ENCODE measurements at regions not wholly inside any gene's neighbourhood (a gene's known extent, or its start where the extent isn't known, plus 50 kb on each side); places are given as distances from the start of the nearest gene placed in this dataset.

DNA sequence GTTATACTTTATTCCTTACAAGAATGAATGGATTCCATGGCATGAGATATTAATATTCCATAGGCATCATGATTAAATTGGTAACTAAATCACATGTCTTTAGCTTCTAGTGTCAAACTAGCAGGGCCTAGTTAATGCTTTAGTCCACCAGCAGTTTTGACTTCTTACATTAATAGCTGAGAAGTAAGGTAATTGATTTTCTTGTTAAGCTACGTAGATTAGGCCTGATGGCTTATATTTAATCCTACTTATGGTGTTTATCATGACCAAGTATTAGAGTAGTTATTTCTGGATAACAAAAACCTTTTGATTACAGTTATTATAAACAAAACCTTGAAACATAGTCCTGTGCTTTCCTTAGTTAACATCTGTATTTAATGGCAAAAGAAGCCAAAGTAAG is 184.5 kb downstream of the TANC2 start:
- H3K4me1 Mint-ChIP-seq = peaks cover 10% of the 10 kb centered on the region

DNA sequence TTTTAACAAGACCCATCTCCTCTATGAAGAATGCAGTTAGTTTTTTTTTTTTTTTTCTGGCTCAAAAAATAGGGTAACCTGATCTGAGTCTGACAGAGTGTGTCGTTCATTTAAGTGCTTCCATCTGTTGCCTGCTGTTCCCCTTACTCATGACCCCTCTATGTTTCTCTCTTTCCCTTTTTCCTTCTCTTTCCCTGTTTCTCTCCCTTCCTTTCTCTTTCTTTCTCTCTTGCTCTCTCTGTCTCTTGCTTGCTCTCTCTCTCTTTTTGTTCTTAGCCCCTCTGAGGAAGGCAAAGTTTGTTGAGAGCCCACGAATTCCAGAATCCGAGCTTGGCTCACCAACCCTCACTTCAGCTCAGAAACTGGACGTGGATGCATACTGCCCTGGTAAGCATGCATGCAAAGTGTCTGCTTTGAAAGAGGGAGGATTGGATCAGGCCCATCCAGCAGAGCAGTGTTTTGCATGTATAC is 185.0 kb downstream of the TANC2 start:
- no peak overlapping the region for H3K4me3 Mint-ChIP-seq
- no peaks in the 10 kb centered on the region for H3K9me3 ChIP-seq (ENCODE audit: control insufficient read depth, low read length, poor library complexity, severe bottlenecking)
- H3K36me3 Mint-ChIP-seq (ENCODE audit: low read depth) = peaks cover 2% of the 10 kb centered on the region
- no peaks in the 10 kb centered on the region for H3K27me3 Mint-ChIP-seq
- peaks cover 10% of the 10 kb centered on the region for H3K4me1 Mint-ChIP-seq
- ATAC-seq = no peak
- no peak for DNase-seq
- no peak overlapping the region for H3K27ac Mint-ChIP-seq

More for the DNA sequence above, 184.5 kb downstream of the TANC2 start:
- Mint-ChIP-seq H3K27ac (no peak overlapping the region), H3K4me3 (no peak overlapping the region), H3K27me3 (no peaks in the 10 kb centered on the region), H3K36me3 (ENCODE audit: low read depth) (peaks cover 2% of the 10 kb centered on the region)
- no peak for DNase-seq
- no peaks in the 10 kb centered on the region for H3K9me3 ChIP-seq (ENCODE audit: control insufficient read depth, low read length, poor library complexity, severe bottlenecking)
- ATAC-seq = no peak

GRCh38 chr17:63151941-63152523 is 186.0 kb downstream of the TANC2 start:
- no peaks in the 10 kb centered on the region for H3K36me3 Mint-ChIP-seq (ENCODE audit: low read depth)
- H3K9me3 ChIP-seq (ENCODE audit: control insufficient read depth, low read length, poor library complexity, severe bottlenecking) = no peaks in the 10 kb centered on the region
- peaks cover 13% of the 10 kb centered on the region for H3K4me1 Mint-ChIP-seq
- H3K27ac Mint-ChIP-seq = no peak overlapping the region
- DNase-seq = no peak
- no peaks in the 10 kb centered on the region for H3K27me3 Mint-ChIP-seq
- no peak for ATAC-seq
- no peak overlapping the region for H3K4me3 Mint-ChIP-seq

DNA sequence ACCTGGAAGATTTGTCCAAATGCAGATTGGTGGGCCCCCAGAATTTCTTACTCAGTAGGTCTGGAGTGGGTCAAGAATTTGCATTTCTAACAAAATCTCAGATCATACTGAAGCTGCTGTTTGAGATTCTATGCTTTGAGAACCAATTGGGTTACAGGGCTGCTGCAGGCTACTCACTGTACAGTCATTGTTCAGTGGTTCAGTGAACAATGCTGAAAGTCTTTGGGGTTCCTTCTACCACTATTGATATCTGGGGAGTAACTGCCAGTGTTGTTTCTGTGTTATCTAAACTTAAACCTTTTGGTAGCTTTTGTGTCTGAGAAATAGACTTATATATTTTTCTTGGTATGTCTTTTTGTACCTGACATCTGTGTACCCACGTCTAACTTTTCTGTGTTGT is 187.5 kb downstream of the TANC2 start:
- no peak for ATAC-seq
- no peak overlapping the region for H3K4me3 Mint-ChIP-seq
- peaks cover 13% of the 10 kb centered on the region for H3K4me1 Mint-ChIP-seq
- H3K27ac Mint-ChIP-seq = no peak overlapping the region
- DNase-seq = no peak
- no peaks in the 10 kb centered on the region for H3K27me3 Mint-ChIP-seq
- no peaks in the 10 kb centered on the region for H3K9me3 ChIP-seq (ENCODE audit: control insufficient read depth, low read length, poor library complexity, severe bottlenecking)
- H3K36me3 Mint-ChIP-seq (ENCODE audit: low read depth) = no peaks in the 10 kb centered on the region

DNA sequence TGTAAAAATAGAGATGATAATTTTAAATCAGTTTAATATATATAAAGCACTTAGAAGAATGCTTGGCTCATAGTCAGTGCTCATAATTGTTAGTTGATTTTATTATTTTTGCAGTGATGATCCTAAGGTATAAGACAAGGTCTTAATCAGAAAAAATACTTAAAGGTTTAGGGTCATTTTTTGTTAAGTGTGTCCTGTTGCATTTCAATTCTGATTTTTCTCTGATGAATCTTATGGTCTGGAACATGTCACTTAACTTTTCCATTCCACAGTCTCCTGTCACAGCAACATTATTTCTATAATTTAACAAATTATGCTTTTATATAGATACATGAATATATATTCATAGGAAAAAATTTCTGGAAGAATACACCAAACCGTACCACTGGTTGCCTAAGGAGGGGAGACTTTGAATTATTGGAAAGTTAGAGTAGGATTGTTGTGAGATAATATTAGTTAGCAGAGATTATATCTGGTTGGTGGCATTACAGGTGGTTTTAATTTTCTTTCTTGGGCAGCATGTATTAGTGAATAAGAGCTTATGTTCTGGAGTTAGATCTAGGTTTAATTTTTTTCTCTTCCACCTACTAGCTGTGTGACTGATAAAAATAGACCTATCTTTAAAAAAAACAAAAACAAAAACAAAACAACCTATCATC is 188.7 kb downstream of the TANC2 start:
- DNase-seq (no peak), ATAC-seq (no peak)
- H3K9me3 ChIP-seq (ENCODE audit: control insufficient read depth, low read length, poor library complexity, severe bottlenecking) = no peaks in the 10 kb centered on the region
- no peak overlapping the region for H3K27ac Mint-ChIP-seq
- no peaks in the 10 kb centered on the region for H3K27me3 Mint-ChIP-seq
- no peak overlapping the region for H3K4me3 Mint-ChIP-seq
- H3K36me3 Mint-ChIP-seq (ENCODE audit: low read depth) = no peaks in the 10 kb centered on the region
- H3K4me1 Mint-ChIP-seq = peaks cover 13% of the 10 kb centered on the region

GRCh38 chr17:63156986-63157385 is 191.0 kb downstream of the TANC2 start:
- ATAC-seq (no peak), DNase-seq (no peak)
- Mint-ChIP-seq H3K36me3 (ENCODE audit: low read depth) (no peaks in the 10 kb centered on the region), H3K4me3 (no peak overlapping the region), H3K27me3 (no peaks in the 10 kb centered on the region), H3K4me1 (peaks cover 7% of the 10 kb centered on the region), H3K27ac (no peak overlapping the region)
- H3K9me3 ChIP-seq (ENCODE audit: control insufficient read depth, low read length, poor library complexity, severe bottlenecking) = no peaks in the 10 kb centered on the region

DNA sequence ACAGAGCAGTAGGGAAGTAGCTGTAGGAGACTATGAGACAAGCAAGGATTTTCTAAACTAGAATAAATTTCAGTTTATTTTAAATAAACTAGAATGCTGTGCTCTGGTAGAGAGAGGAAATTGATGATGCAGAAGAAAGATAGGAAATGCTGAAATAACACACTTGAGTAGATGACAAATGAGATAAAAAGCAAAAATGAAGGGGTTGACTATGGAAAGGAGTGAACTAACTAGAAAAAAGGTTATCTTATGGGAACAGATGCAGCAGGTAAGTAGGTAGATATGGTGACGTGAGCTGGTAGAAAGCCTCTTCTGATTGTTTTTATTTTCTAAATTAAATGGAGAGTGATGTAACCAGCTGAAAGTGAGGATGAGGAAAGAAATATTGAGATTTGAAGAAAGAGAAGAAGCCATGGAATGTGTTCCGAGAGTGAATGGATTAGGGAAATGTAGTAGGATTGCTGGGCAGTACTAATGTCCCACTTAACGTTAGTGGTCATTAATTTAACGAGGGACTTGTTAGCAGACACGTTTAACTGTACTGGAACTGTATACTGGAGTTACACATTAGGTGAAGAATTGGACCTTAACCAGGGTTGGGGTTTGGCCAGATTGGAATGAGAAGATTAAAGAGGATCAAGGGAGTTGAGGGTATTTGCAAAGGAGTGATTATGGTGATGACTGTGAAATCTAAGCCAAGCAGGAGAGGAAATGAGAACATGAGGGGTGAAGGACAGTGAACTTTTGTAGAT is 196.5 kb downstream of the TANC2 start:
- H3K4me3 Mint-ChIP-seq = no peak overlapping the region
- ATAC-seq = no peak
- no peaks in the 10 kb centered on the region for H3K27me3 Mint-ChIP-seq
- H3K27ac Mint-ChIP-seq = no peak overlapping the region
- H3K9me3 ChIP-seq (ENCODE audit: control insufficient read depth, low read length, poor library complexity, severe bottlenecking) = no peaks in the 10 kb centered on the region
- H3K4me1 Mint-ChIP-seq = peaks cover 2% of the 10 kb centered on the region
- no peaks in the 10 kb centered on the region for H3K36me3 Mint-ChIP-seq (ENCODE audit: low read depth)
- DNase-seq = no peak

GRCh38 chr17:63163158-63163520 is 197.1 kb downstream of the TANC2 start:
- no peak for DNase-seq
- ATAC-seq = no peak
- Mint-ChIP-seq H3K4me1 (peaks cover 4% of the 10 kb centered on the region), H3K27ac (no peak overlapping the region), H3K4me3 (no peak overlapping the region), H3K36me3 (ENCODE audit: low read depth) (no peaks in the 10 kb centered on the region), H3K27me3 (no peaks in the 10 kb centered on the region)
- no peaks in the 10 kb centered on the region for H3K9me3 ChIP-seq (ENCODE audit: control insufficient read depth, low read length, poor library complexity, severe bottlenecking)

DNA sequence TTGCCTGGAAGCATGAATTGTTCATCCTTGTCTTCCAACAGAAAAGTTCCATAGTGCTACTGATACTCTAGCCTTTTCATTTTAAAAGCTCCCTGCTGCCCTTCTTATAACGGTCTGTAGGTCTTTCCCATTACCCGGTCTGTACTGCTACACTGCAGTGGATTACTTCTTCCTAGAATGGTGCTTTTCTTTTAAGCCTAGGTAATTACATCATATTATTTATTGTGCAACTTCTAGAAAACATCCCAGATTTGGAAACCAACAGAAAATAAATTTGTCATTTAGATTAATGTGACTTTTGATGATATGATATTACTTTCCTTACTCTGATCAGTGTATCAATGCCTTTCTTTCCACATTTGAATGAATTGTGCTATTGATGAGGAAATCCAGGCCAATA is 199.4 kb downstream of the TANC2 start:
- no peak overlapping the region for H3K27ac Mint-ChIP-seq
- H3K4me3 Mint-ChIP-seq = no peak overlapping the region
- DNase-seq (no peak), ATAC-seq (no peak)
- peaks cover 2% of the 10 kb centered on the region for H3K4me1 Mint-ChIP-seq
- no peaks in the 10 kb centered on the region for H3K9me3 ChIP-seq (ENCODE audit: control insufficient read depth, low read length, poor library complexity, severe bottlenecking)
- H3K36me3 Mint-ChIP-seq (ENCODE audit: low read depth) = no peaks in the 10 kb centered on the region
- H3K27me3 Mint-ChIP-seq = no peaks in the 10 kb centered on the region

GRCh38 chr17:63170795-63171194 is 204.8 kb downstream of the TANC2 start:
- no peaks in the 10 kb centered on the region for H3K9me3 ChIP-seq (ENCODE audit: control insufficient read depth, low read length, poor library complexity, severe bottlenecking)
- ATAC-seq (no peak), DNase-seq (no peak)
- no peak overlapping the region for H3K4me3 Mint-ChIP-seq
- H3K27ac Mint-ChIP-seq = no peak overlapping the region
- peaks cover 2% of the 10 kb centered on the region for H3K36me3 Mint-ChIP-seq (ENCODE audit: low read depth)
- H3K4me1 Mint-ChIP-seq = peaks cover 2% of the 10 kb centered on the region
- H3K27me3 Mint-ChIP-seq = no peaks in the 10 kb centered on the region

- Mint-ChIP-seq H3K27ac (no peak overlapping the region), H3K4me1 (peaks cover 2% of the 10 kb centered on the region), H3K27me3 (no peaks in the 10 kb centered on the region), H3K36me3 (ENCODE audit: low read depth) (peaks cover 2% of the 10 kb centered on the region), H3K4me3 (no peak overlapping the region)
- H3K9me3 ChIP-seq (ENCODE audit: control insufficient read depth, low read length, poor library complexity, severe bottlenecking) = no peaks in the 10 kb centered on the region
- DNase-seq = no peak
- ATAC-seq = no peak
Measured at GRCh38 chr17:63171428-63172393, 205.7 kb downstream of the TANC2 start.

GRCh38 chr17:63173450-63173849 is 207.4 kb downstream of the TANC2 start:
- ATAC-seq (no peak), DNase-seq (no peak)
- Mint-ChIP-seq H3K4me3 (no peak overlapping the region), H3K27ac (no peak overlapping the region), H3K36me3 (ENCODE audit: low read depth) (peaks cover 2% of the 10 kb centered on the region), H3K27me3 (no peaks in the 10 kb centered on the region), H3K4me1 (no peaks in the 10 kb centered on the region)
- H3K9me3 ChIP-seq (ENCODE audit: control insufficient read depth, low read length, poor library complexity, severe bottlenecking) = no peaks in the 10 kb centered on the region

GRCh38 chr17:63173903-63174302 is 207.9 kb downstream of the TANC2 start:
- Mint-ChIP-seq H3K36me3 (ENCODE audit: low read depth) (peaks cover 2% of the 10 kb centered on the region), H3K27me3 (no peaks in the 10 kb centered on the region), H3K27ac (no peak overlapping the region), H3K4me1 (no peaks in the 10 kb centered on the region), H3K4me3 (no peak overlapping the region)
- H3K9me3 ChIP-seq (ENCODE audit: control insufficient read depth, low read length, poor library complexity, severe bottlenecking) = no peaks in the 10 kb centered on the region
- ATAC-seq (no peak), DNase-seq (no peak)

Data from T-helper 17 cell (primary cell).